ENCODE measurements at regions not wholly inside any gene's neighbourhood (a gene's known extent, or its start where the extent isn't known, plus 50 kb on each side); places are given as distances from the start of the nearest gene placed in this dataset.

DNA sequence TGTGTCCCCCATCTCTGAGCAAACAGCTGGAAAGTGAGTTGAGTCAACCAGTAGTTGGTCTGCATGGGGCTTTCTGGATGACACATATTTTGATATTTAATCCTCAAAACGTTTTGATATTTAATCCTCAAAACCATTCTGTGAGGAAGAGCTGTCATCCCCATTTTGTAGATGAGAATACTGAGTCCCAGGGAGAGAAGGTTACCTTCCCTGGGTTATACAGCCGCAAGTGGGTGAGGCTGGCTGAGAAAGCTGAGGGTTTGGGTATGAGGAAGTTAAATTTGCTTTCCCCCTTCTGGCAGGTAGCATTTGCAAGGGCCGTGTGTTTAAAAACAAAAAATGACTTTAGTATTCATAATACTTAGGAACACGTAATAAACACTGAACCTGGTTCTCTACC, 447.2 kb downstream of the XYLT1 start:
- Histone ChIP-seq H2AFZ (replicated peaks; ENCODE audit: low read length, poor library complexity) (no peak overlapping the region), H3K18ac (ENCODE audit: low read depth, low read length) (no peak overlapping the region), H2AK9ac (replicated peaks; ENCODE audit: low read depth, low read length, poor library complexity) (no peak overlapping the region), H3K27ac (ENCODE audit: insufficient read depth, low read length) (no peak overlapping the region), H3K14ac (replicated peaks; ENCODE audit: low read depth, low read length) (no peak overlapping the region), H3K4ac (ENCODE audit: low read depth, low read length) (no peak overlapping the region), H3K27me3 (ENCODE audit: control insufficient read depth, insufficient read depth, low read length) (no peaks in the 10 kb centered on the region), H3K4me3 (ENCODE audit: insufficient read depth, low read depth, low read length) (no peak overlapping the region), H3K4me2 (ENCODE audit: low read depth, low read length) (no peak overlapping the region), H3K9me1 (ENCODE audit: insufficient read depth, low read length) (no peaks in the 10 kb centered on the region), H3K4me1 (ENCODE audit: control insufficient read depth, insufficient read depth, low read length) (no peaks in the 10 kb centered on the region), H2BK20ac (ENCODE audit: low read depth, low read length) (no peak overlapping the region), H2BK120ac (ENCODE audit: low read depth, low read length) (no peak overlapping the region), H3K56ac (ENCODE audit: extremely low read depth, insufficient read depth, low read length) (no peak overlapping the region), H2AK5ac (ENCODE audit: low read depth, low read length) (no peak overlapping the region), H3K36me3 (ENCODE audit: control insufficient read depth, insufficient read depth, low read length) (no peaks in the 10 kb centered on the region), H3K23ac (ENCODE audit: low read depth, low read length) (no peak overlapping the region), H2BK5ac (ENCODE audit: low read depth, low read length, poor library complexity, severe bottlenecking) (no peak overlapping the region), H4K91ac (ENCODE audit: insufficient read depth, low read depth, low read length) (no peak overlapping the region), H4K20me1 (ENCODE audit: insufficient read depth, low read length) (no peaks in the 10 kb centered on the region), H3K79me1 (ENCODE audit: low read depth in 1 of 2, low read length in 2 of 2) (no peaks in the 10 kb centered on the region), H4K8ac (ENCODE audit: low read depth in 2 of 2, low read length in 2 of 2) (no peak overlapping the region), H2BK15ac (ENCODE audit: low read depth, low read length) (no peak overlapping the region), H3K9me3 (ENCODE audit: control insufficient read depth, insufficient read depth, low read length) (no peaks in the 10 kb centered on the region), H4K5ac (ENCODE audit: low read depth, low read length) (no peak overlapping the region), H3K9ac (ENCODE audit: low read depth, low read length) (no peak overlapping the region)
- intact Hi-C loops (cut with micrococcal nuclease): no loop called here
- dilution Hi-C loops (cut with HindIII; ENCODE audit: low sequenced_read_pairs, unreplicated experiment): no loop called here
- DNase-seq (no peak), ATAC-seq (ENCODE audit: low read depth) (no peak)
- ChIA-PET POLR2A (ENCODE audit: unreplicated experiment) (no interaction called here), CTCF (no interaction called here)
- BruUV-seq (replicated peaks): no TSS peak
- WGBS, 2 experiments (ENCODE audit: extremely low coverage in 2 of 2, insufficient read length in 1 of 2): no CpG with 5 or more reads among the region's 4 CpGs
- in situ Hi-C loops (cut with MboI; ENCODE audit: low sequenced_read_pairs): no loop called here
- TF ChIP-seq CTCF (conservative IDR thresholded peaks at IDR 0.05; ENCODE audit: low read depth, low read length): no peak
- TF ChIP-seq RCOR1 (IDR thresholded peaks at IDR 0.05; ENCODE audit: insufficient replicate concordance, low read length): no peak
- no peak for TF ChIP-seq MXI1 (IDR thresholded peaks at IDR 0.05; ENCODE audit: borderline replicate concordance, low read depth, low read length)
- TF ChIP-seq RAD21 (IDR thresholded peaks at IDR 0.05; ENCODE audit: low read length): no peak
- TF ChIP-seq MAFK (IDR thresholded peaks at IDR 0.05; ENCODE audit: low read depth, low read length): no peak
- no peak for TF ChIP-seq CHD1 (IDR thresholded peaks at IDR 0.05; ENCODE audit: low read depth, low read length)
- no peak for TF ChIP-seq POLR2A (IDR thresholded peaks at IDR 0.05; ENCODE audit: low read depth, low read length)
- TF ChIP-seq, protein P1, sequence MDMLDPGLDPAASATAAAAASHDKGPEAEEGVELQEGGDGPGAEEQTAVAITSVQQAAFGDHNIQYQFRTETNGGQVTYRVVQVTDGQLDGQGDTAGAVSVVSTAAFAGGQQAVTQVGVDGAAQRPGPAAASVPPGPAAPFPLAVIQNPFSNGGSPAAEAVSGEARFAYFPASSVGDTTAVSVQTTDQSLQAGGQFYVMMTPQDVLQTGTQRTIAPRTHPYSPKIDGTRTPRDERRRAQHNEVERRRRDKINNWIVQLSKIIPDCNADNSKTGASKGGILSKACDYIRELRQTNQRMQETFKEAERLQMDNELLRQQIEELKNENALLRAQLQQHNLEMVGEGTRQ (IDR thresholded peaks at IDR 0.05; ENCODE audit: low read depth, low read length): no peak
- TF ChIP-seq FOS (IDR thresholded peaks at IDR 0.05; ENCODE audit: low read depth, low read length): no peak
- no peak for TF ChIP-seq RFX5 (IDR thresholded peaks at IDR 0.05; ENCODE audit: low read depth, low read length)
- TF ChIP-seq BHLHE40 (IDR thresholded peaks at IDR 0.05; ENCODE audit: low read depth, low read length): no peak
- no peak for TF ChIP-seq CEBPB (IDR thresholded peaks at IDR 0.05; ENCODE audit: low read depth, low read length)
- TF ChIP-seq ELK1 (IDR thresholded peaks at IDR 0.05; ENCODE audit: borderline replicate concordance, low read depth, low read length): no peak
- TF ChIP-seq SMC3 (IDR thresholded peaks at IDR 0.05; ENCODE audit: low read depth, low read length): no peak
